ENCODE measurements at regions not wholly inside any gene's neighbourhood (a gene's known extent, or its start where the extent isn't known, plus 50 kb on each side); places are given as distances from the start of the nearest gene placed in this dataset.

DNA sequence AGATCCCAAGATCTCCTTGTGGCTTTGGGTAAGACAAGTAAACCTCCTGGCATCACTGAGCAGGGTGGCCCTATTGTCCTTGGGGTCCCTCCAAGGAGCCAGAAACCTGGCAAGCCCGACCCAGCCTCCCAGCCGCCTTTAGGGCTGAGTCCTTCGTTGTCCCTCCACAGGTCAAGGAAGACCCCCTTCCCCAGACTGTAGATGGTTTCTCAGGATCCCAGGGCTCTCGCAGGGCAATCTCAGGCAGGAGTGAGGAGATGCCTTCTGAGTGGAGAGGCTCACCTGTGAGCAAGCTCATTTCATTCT lies 71.6 kb upstream of the CSF3R start:
- ATAC-seq (ENCODE audit: low read depth): no peak
- in situ Hi-C loops (cut with MboI; ENCODE audit: low sequenced_read_pairs) (no loop called here), intact Hi-C loops (cut with micrococcal nuclease) (loop anchor here (1.0 kb wide), 1 partner anchor 880 kb away; no protein-coding TSS in a partner anchor)

More for the DNA sequence above, 71.6 kb upstream of the CSF3R start:
- Histone ChIP-seq H2AK9ac (replicated peaks; ENCODE audit: low read depth, low read length, poor library complexity) (no peak overlapping the region), H3K9me1 (ENCODE audit: insufficient read depth, low read length) (no peaks in the 10 kb centered on the region), H3K23ac (ENCODE audit: low read depth, low read length) (no peak overlapping the region), H3K79me1 (ENCODE audit: low read depth in 1 of 2, low read length in 2 of 2) (no peaks in the 10 kb centered on the region), H4K91ac (ENCODE audit: insufficient read depth, low read depth, low read length) (no peak overlapping the region), H3K14ac (replicated peaks; ENCODE audit: low read depth, low read length) (no peak overlapping the region), H3K36me3 (ENCODE audit: control insufficient read depth, insufficient read depth, low read length) (no peaks in the 10 kb centered on the region), H3K27me3 (ENCODE audit: control insufficient read depth, insufficient read depth, low read length) (peaks cover 12% of the 10 kb centered on the region), H3K27ac (ENCODE audit: insufficient read depth, low read length) (no peak overlapping the region), H3K9ac (ENCODE audit: low read depth, low read length) (no peak overlapping the region), H4K5ac (ENCODE audit: low read depth, low read length) (no peak overlapping the region), H2BK15ac (ENCODE audit: low read depth, low read length) (no peak overlapping the region), H4K20me1 (ENCODE audit: insufficient read depth, low read length) (no peaks in the 10 kb centered on the region), H3K56ac (ENCODE audit: extremely low read depth, insufficient read depth, low read length) (no peak overlapping the region), H3K4me2 (ENCODE audit: low read depth, low read length) (no peak overlapping the region), H2AK5ac (ENCODE audit: low read depth, low read length) (no peak overlapping the region), H2BK20ac (ENCODE audit: low read depth, low read length) (no peak overlapping the region), H4K8ac (ENCODE audit: low read depth in 2 of 2, low read length in 2 of 2) (no peak overlapping the region), H2AFZ (replicated peaks; ENCODE audit: low read length, poor library complexity) (no peak overlapping the region), H2BK120ac (ENCODE audit: low read depth, low read length) (no peak overlapping the region), H3K4me3 (ENCODE audit: insufficient read depth, low read depth, low read length) (no peak overlapping the region), H3K4me1 (ENCODE audit: control insufficient read depth, insufficient read depth, low read length) (no peaks in the 10 kb centered on the region), H3K18ac (ENCODE audit: low read depth, low read length) (no peak overlapping the region), H2BK5ac (ENCODE audit: low read depth, low read length, poor library complexity, severe bottlenecking) (no peak overlapping the region), H3K4ac (ENCODE audit: low read depth, low read length) (no peak overlapping the region), H3K9me3 (ENCODE audit: control insufficient read depth, insufficient read depth, low read length) (no peaks in the 10 kb centered on the region)
- TF ChIP-seq, protein P1, sequence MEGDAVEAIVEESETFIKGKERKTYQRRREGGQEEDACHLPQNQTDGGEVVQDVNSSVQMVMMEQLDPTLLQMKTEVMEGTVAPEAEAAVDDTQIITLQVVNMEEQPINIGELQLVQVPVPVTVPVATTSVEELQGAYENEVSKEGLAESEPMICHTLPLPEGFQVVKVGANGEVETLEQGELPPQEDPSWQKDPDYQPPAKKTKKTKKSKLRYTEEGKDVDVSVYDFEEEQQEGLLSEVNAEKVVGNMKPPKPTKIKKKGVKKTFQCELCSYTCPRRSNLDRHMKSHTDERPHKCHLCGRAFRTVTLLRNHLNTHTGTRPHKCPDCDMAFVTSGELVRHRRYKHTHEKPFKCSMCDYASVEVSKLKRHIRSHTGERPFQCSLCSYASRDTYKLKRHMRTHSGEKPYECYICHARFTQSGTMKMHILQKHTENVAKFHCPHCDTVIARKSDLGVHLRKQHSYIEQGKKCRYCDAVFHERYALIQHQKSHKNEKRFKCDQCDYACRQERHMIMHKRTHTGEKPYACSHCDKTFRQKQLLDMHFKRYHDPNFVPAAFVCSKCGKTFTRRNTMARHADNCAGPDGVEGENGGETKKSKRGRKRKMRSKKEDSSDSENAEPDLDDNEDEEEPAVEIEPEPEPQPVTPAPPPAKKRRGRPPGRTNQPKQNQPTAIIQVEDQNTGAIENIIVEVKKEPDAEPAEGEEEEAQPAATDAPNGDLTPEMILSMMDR (conservative IDR thresholded peaks at IDR 0.05; ENCODE audit: low read depth, low read length): no peak
- TF ChIP-seq SMC3 (IDR thresholded peaks at IDR 0.05; ENCODE audit: low read depth, low read length) (no peak), MXI1 (IDR thresholded peaks at IDR 0.05; ENCODE audit: borderline replicate concordance, low read depth, low read length) (no peak), CHD1 (IDR thresholded peaks at IDR 0.05; ENCODE audit: low read depth, low read length) (no peak), RFX5 (IDR thresholded peaks at IDR 0.05; ENCODE audit: low read depth, low read length) (no peak), CEBPB (IDR thresholded peaks at IDR 0.05; ENCODE audit: low read depth, low read length) (no peak), POLR2A (IDR thresholded peaks at IDR 0.05; ENCODE audit: low read depth, low read length) (no peak)
- TF ChIP-seq, protein P2, sequence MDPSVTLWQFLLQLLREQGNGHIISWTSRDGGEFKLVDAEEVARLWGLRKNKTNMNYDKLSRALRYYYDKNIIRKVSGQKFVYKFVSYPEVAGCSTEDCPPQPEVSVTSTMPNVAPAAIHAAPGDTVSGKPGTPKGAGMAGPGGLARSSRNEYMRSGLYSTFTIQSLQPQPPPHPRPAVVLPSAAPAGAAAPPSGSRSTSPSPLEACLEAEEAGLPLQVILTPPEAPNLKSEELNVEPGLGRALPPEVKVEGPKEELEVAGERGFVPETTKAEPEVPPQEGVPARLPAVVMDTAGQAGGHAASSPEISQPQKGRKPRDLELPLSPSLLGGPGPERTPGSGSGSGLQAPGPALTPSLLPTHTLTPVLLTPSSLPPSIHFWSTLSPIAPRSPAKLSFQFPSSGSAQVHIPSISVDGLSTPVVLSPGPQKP (IDR thresholded peaks at IDR 0.05; ENCODE audit: borderline replicate concordance, low read depth, low read length): no peak
- no TSS peak for BruUV-seq (replicated peaks)
- ChIA-PET POLR2A (ENCODE audit: unreplicated experiment) (no interaction called here), CTCF (no interaction called here)
- no CpG with 5 or more reads among the region's 4 CpGs for WGBS, 2 experiments (ENCODE audit: extremely low coverage in 2 of 2, insufficient read length in 1 of 2)
- dilution Hi-C loops (cut with HindIII; ENCODE audit: low sequenced_read_pairs, unreplicated experiment): no loop called here
- DNase-seq: no peak

Data from IMR-90 (cell line).